Osteoblast (primary cell): ENCODE measurements at regions not wholly inside any gene's neighbourhood (a gene's known extent, or its start where the extent isn't known, plus 50 kb on each side); places are given as distances from the start of the nearest gene placed in this dataset.
A peak's percentile ranks its signal among the peaks of the same experiment; 100 is the strongest.

Experiments used
- DNase-seq: peaks from one replicate; pipeline ENCODE4 v3.0.0; 2011; ENCODE audit warnings: low spot score, mixed read lengths; ENCODE audit not compliant: insufficient read length; ENCODE audit errors: missing footprints
- H2AFZ ChIP-seq: 2 replicates; pipeline ENCODE4 v1.6.0; 2011; ENCODE audit warnings: mild to moderate bottlenecking, low read length
- H3K27ac ChIP-seq: 2 replicates; pipeline ENCODE4 v1.5.1; 2011; ENCODE audit warnings: mild to moderate bottlenecking, low read depth, low read length, moderate library complexity
- H3K27me3 ChIP-seq: 2 replicates; pipeline ENCODE4 v1.6.0; 2012; ENCODE audit warnings: mild to moderate bottlenecking, control low read depth, inconsistent platforms, low read length, moderate library complexity; ENCODE audit not compliant: insufficient read depth
- H3K36me3 ChIP-seq: 2 replicates; pipeline ENCODE4 v1.5.1; 2011; ENCODE audit warnings: mild to moderate bottlenecking, low read length, control low read depth, moderate library complexity; ENCODE audit not compliant: insufficient read depth
- H3K4me1 ChIP-seq: 2 replicates; pipeline ENCODE4 v1.5.1; 2011; ENCODE audit warnings: mild to moderate bottlenecking, low read length, control low read depth, moderate library complexity; ENCODE audit not compliant: insufficient read depth
- H3K4me2 ChIP-seq: 2 replicates; pipeline ENCODE4 v1.6.0; 2011; ENCODE audit warnings: mild to moderate bottlenecking, low read length; ENCODE audit not compliant: insufficient read depth
- H3K4me3 ChIP-seq: fragments of 200-600 bp; sonication (generic); 3 replicates; pipeline ENCODE4 v1.5.1; 2012; ENCODE audit warnings: mild to moderate bottlenecking, low read length, inconsistent platforms; ENCODE audit not compliant: insufficient read depth
- H3K79me2 ChIP-seq: 2 replicates; pipeline ENCODE4 v1.6.0; 2012; ENCODE audit warnings: mild to moderate bottlenecking, low read length, control low read depth, inconsistent platforms; ENCODE audit not compliant: insufficient read depth
- H3K9me3 ChIP-seq: 2 replicates; pipeline ENCODE4 v1.5.1; 2011; ENCODE audit warnings: low read depth, low read length, control low read depth
- H4K20me1 ChIP-seq: 2 replicates; pipeline ENCODE4 v1.6.0; 2012; ENCODE audit warnings: mild to moderate bottlenecking, low read length, control low read depth; ENCODE audit not compliant: insufficient read depth
- CTCF ChIP-seq: IDR thresholded peaks from 2 replicates; pipeline ENCODE4 v1.5.1; 2011; ENCODE audit warnings: mild to moderate bottlenecking, low read depth, low read length, moderate library complexity; ENCODE audit errors: extremely low read depth

GRCh38 chr1:29420202-29420601, 183.9 kb downstream of the PTPRU start:
- H3K79me2 ChIP-seq = no peaks in the 10 kb centered on the region
- no peak for TF ChIP-seq CTCF
- no peaks in the 10 kb centered on the region for H4K20me1 ChIP-seq
- no peak overlapping the region for H3K27ac ChIP-seq
- H3K4me1 ChIP-seq = no peaks in the 10 kb centered on the region
- no peaks in the 10 kb centered on the region for H3K27me3 ChIP-seq
- no peak for DNase-seq
- H3K4me3 ChIP-seq = no peak overlapping the region
- H3K4me2 ChIP-seq = no peak overlapping the region
- H3K9me3 ChIP-seq = no peaks in the 10 kb centered on the region
- H2AFZ ChIP-seq = no peak overlapping the region
- no peaks in the 10 kb centered on the region for H3K36me3 ChIP-seq

- Histone ChIP-seq H3K27ac (no peak overlapping the region), H3K4me3 (no peak overlapping the region)
These were observed 181.6 kb downstream of the PTPRU start for GRCh38 chr1:29417971-29418370.

GRCh38 chr1:29417147-29417858, 181.0 kb downstream of the PTPRU start:
- no peaks in the 10 kb centered on the region for H3K4me1 ChIP-seq
- H3K4me3 ChIP-seq = no peak overlapping the region
- H3K27ac ChIP-seq = no peak overlapping the region
- no peaks in the 10 kb centered on the region for H3K36me3 ChIP-seq
- H4K20me1 ChIP-seq = no peaks in the 10 kb centered on the region
- no peaks in the 10 kb centered on the region for H3K9me3 ChIP-seq
- TF ChIP-seq CTCF = no peak
- H3K27me3 ChIP-seq = no peaks in the 10 kb centered on the region
- DNase-seq = no peak
- H2AFZ ChIP-seq = no peak overlapping the region
- no peak overlapping the region for H3K4me2 ChIP-seq
- H3K79me2 ChIP-seq = no peaks in the 10 kb centered on the region

More at GRCh38 chr1:29417971-29418370, 181.6 kb downstream of the PTPRU start:
- H2AFZ ChIP-seq = no peak overlapping the region
- no peaks in the 10 kb centered on the region for H3K9me3 ChIP-seq
- H3K4me2 ChIP-seq = no peak overlapping the region
- no peak for DNase-seq
- no peaks in the 10 kb centered on the region for H3K4me1 ChIP-seq
- H3K79me2 ChIP-seq = no peaks in the 10 kb centered on the region
- TF ChIP-seq CTCF = no peak
- no peaks in the 10 kb centered on the region for H3K27me3 ChIP-seq
- no peaks in the 10 kb centered on the region for H3K36me3 ChIP-seq
- no peaks in the 10 kb centered on the region for H4K20me1 ChIP-seq

- Histone ChIP-seq H2AFZ (no peak overlapping the region), H4K20me1 (no peaks in the 10 kb centered on the region), H3K4me2 (no peak overlapping the region), H3K27me3 (no peaks in the 10 kb centered on the region), H3K27ac (no peak overlapping the region), H3K79me2 (no peaks in the 10 kb centered on the region), H3K4me3 (no peak overlapping the region), H3K4me1 (no peaks in the 10 kb centered on the region), H3K9me3 (no peaks in the 10 kb centered on the region), H3K36me3 (no peaks in the 10 kb centered on the region)
- DNase-seq = no peak
- peak; percentile 23 for TF ChIP-seq CTCF
These were observed 180.2 kb downstream of the PTPRU start for GRCh38 chr1:29416267-29417146.
